ENCODE measurements at regions not wholly inside any gene's neighbourhood (a gene's known extent, or its start where the extent isn't known, plus 50 kb on each side); places are given as distances from the start of the nearest gene placed in this dataset.

DNA sequence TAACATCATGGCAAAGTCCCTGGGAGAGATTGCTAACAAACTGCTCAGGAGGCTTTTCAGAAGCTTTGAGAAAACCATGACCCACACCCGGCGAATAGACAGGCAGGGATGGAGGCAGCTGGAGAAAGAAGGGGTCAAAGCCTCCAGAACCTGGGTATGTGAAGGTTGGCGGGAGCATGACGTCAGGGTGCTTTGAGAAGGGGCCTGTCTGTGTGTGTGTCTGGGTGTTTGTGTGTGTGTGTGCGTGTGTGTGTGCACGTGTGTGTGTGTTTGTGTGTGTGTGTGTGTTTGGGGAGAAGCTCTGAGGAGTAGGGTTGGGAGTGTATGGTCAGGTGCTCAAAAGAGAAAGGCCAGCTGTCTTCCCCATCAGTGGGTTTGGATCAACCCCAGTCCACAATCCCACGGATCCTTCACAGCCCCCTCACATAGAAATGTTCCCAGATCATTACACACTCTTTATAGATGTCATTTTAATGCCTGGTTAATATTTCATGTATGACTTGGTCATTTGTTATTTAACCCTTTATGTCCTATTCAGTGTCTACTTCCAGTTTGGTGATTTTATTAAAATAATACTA is 254.1 kb upstream of the SMIM21 start:
- TF ChIP-seq CREB1 (IDR thresholded peaks at IDR 0.05; ENCODE audit: low read depth) = no peak
- TF ChIP-seq EP300 (IDR thresholded peaks at IDR 0.05; ENCODE audit: borderline replicate concordance) = no peak
- TF ChIP-seq FOXM1 (IDR thresholded peaks at IDR 0.05; ENCODE audit: borderline replicate concordance, low read depth) = no peak
- no peak for TF ChIP-seq NFIC (IDR thresholded peaks at IDR 0.05)
- TF ChIP-seq, protein P1, sequence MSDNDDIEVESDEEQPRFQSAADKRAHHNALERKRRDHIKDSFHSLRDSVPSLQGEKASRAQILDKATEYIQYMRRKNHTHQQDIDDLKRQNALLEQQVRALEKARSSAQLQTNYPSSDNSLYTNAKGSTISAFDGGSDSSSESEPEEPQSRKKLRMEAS (IDR thresholded peaks at IDR 0.05) = no peak
- no peak for TF ChIP-seq CEBPB (IDR thresholded peaks at IDR 0.05)
- TF ChIP-seq YY1 (IDR thresholded peaks at IDR 0.05; ENCODE audit: low read depth) = no peak
- TF ChIP-seq TAF1 (IDR thresholded peaks at IDR 0.05; ENCODE audit: low read depth) = no peak

All from Ishikawa (cell line).